Activated CD8-positive, alpha-beta memory T cell treated with anti-CD3 and anti-CD28 coated beads, Interleukin-2, amount 50 U/mL, for 24 hours (primary cell): ENCODE measurements at regions not wholly inside any gene's neighbourhood (a gene's known extent, or its start where the extent isn't known, plus 50 kb on each side); places are given as distances from the start of the nearest gene placed in this dataset.

Experiments
- DNase-seq: peaks from one replicate; pipeline ENCODE4 v3.0.0-alpha.2; 2020; ENCODE audit errors: extremely low read depth

- no peak for DNase-seq
Measured at GRCh38 chr10:129272866-129273650, 194.0 kb upstream of the MGMT start.

- DNase-seq: no peak
Measured at GRCh38 chr10:129273860-129274259, 193.2 kb upstream of the MGMT start.

- no peak for DNase-seq
Measured at GRCh38 chr10:129274748-129275474, 192.1 kb upstream of the MGMT start.

GRCh38 chr10:129275886-129276285, 191.2 kb upstream of the MGMT start:
- no peak for DNase-seq

GRCh38 chr10:129277084-129277483, 190.0 kb upstream of the MGMT start:
- DNase-seq: no peak

- no peak for DNase-seq
Measured at GRCh38 chr10:129277841-129278240, 189.2 kb upstream of the MGMT start.

GRCh38 chr10:129278686-129279085, 188.4 kb upstream of the MGMT start:
- DNase-seq: no peak

- no peak for DNase-seq
Measured at GRCh38 chr10:129279446-129280154, 187.4 kb upstream of the MGMT start.

- DNase-seq: no peak
Measured at GRCh38 chr10:129280155-129280502, 186.9 kb upstream of the MGMT start.

GRCh38 chr10:129280908-129281586, 186.0 kb upstream of the MGMT start:
- no peak for DNase-seq

- DNase-seq: no peak
Measured at GRCh38 chr10:129285459-129285858, 181.6 kb upstream of the MGMT start.

GRCh38 chr10:129288999-129289584, 177.9 kb upstream of the MGMT start:
- no peak for DNase-seq

GRCh38 chr10:129293991-129294700, 172.9 kb upstream of the MGMT start:
- DNase-seq: no peak

- no peak for DNase-seq
Measured at GRCh38 chr10:129294944-129295343, 172.1 kb upstream of the MGMT start.

- no peak for DNase-seq
Measured at GRCh38 chr10:129305046-129305445, 162.0 kb upstream of the MGMT start.

GRCh38 chr10:129307141-129307540, 159.9 kb upstream of the MGMT start:
- DNase-seq: no peak

- DNase-seq: no peak
Measured at GRCh38 chr10:129308953-129309564, 158.0 kb upstream of the MGMT start.

GRCh38 chr10:129309565-129309964, 157.5 kb upstream of the MGMT start:
- DNase-seq: no peak

GRCh38 chr10:129310881-129311280, 156.2 kb upstream of the MGMT start:
- no peak for DNase-seq

- DNase-seq: no peak
Measured at GRCh38 chr10:129319934-129320333, 147.1 kb upstream of the MGMT start.

- no peak for DNase-seq
Measured at GRCh38 chr10:129320340-129320739, 146.7 kb upstream of the MGMT start.
